ENCODE measurements at regions not wholly inside any gene's neighbourhood (a gene's known extent, or its start where the extent isn't known, plus 50 kb on each side); places are given as distances from the start of the nearest gene placed in this dataset.

GRCh38 chr5:84724683-84725082 is 340.0 kb upstream of the EDIL3 start:
- no peaks in the 10 kb centered on the region for H3F3A ChIP-seq (ENCODE audit: insufficient read depth, low read length, poor library complexity, severe bottlenecking)
- no peaks in the 10 kb centered on the region for H4K20me1 ChIP-seq (ENCODE audit: insufficient read depth)
- H3K27me3 ChIP-seq (ENCODE audit: insufficient read depth, low read depth, low read length): no peaks in the 10 kb centered on the region
- no peak overlapping the region for H3K27ac ChIP-seq (ENCODE audit: low read length)
- no peak overlapping the region for H2AFZ ChIP-seq (ENCODE audit: low read depth, low read length)
- H3K9me3 ChIP-seq (ENCODE audit: low read length): no peaks in the 10 kb centered on the region
- no peak overlapping the region for H3K4me2 ChIP-seq (ENCODE audit: low read length)
- H3K9ac ChIP-seq (ENCODE audit: low read length): no peak overlapping the region
- TF ChIP-seq POLR2AphosphoS5 (IDR thresholded peaks at IDR 0.05): no peak
- TF ChIP-seq SMC3 (conservative IDR thresholded peaks at IDR 0.05; ENCODE audit: poor library complexity): no peak
- no peak for TF ChIP-seq EZH2 (IDR thresholded peaks at IDR 0.05; ENCODE audit: borderline replicate concordance, insufficient read depth, low read length, poor library complexity, severe bottlenecking)
- TF ChIP-seq CTCF (IDR thresholded peaks at IDR 0.05; ENCODE audit: poor library complexity, severe bottlenecking): no peak
- no peak for TF ChIP-seq EP300 (conservative IDR thresholded peaks at IDR 0.05; ENCODE audit: poor library complexity, severe bottlenecking)
- TF ChIP-seq MXI1 (conservative IDR thresholded peaks at IDR 0.05; ENCODE audit: poor library complexity, severe bottlenecking): no peak
- TF ChIP-seq REST (IDR thresholded peaks at IDR 0.05; ENCODE audit: borderline replicate concordance): no peak
- no peak for TF ChIP-seq TAF1 (IDR thresholded peaks at IDR 0.05; ENCODE audit: low read depth)
- no peak for TF ChIP-seq RAD21 (conservative IDR thresholded peaks at IDR 0.05)
- H3K36me3 ChIP-seq (ENCODE audit: insufficient read depth, low read length): no peaks in the 10 kb centered on the region
- H3K9me2 ChIP-seq (ENCODE audit: insufficient read depth, low read length): no peaks in the 10 kb centered on the region
- no peaks in the 10 kb centered on the region for H3K79me2 ChIP-seq (replicated peaks; ENCODE audit: insufficient read depth, low read length)
- no peak overlapping the region for H3K4me3 ChIP-seq (ENCODE audit: low read length)

GRCh38 chr5:84724181-84724580 is 339.5 kb upstream of the EDIL3 start:
- H3K79me2 ChIP-seq (replicated peaks; ENCODE audit: insufficient read depth, low read length): no peaks in the 10 kb centered on the region
- no peaks in the 10 kb centered on the region for H3K27me3 ChIP-seq (ENCODE audit: insufficient read depth, low read depth, low read length)
- no peak for TF ChIP-seq EP300 (conservative IDR thresholded peaks at IDR 0.05; ENCODE audit: poor library complexity, severe bottlenecking)
- TF ChIP-seq EZH2 (IDR thresholded peaks at IDR 0.05; ENCODE audit: borderline replicate concordance, insufficient read depth, low read length, poor library complexity, severe bottlenecking): no peak
- TF ChIP-seq TAF1 (IDR thresholded peaks at IDR 0.05; ENCODE audit: low read depth): no peak
- TF ChIP-seq POLR2AphosphoS5 (IDR thresholded peaks at IDR 0.05): no peak
- no peak for TF ChIP-seq MXI1 (conservative IDR thresholded peaks at IDR 0.05; ENCODE audit: poor library complexity, severe bottlenecking)
- TF ChIP-seq RAD21 (conservative IDR thresholded peaks at IDR 0.05): no peak
- TF ChIP-seq SMC3 (conservative IDR thresholded peaks at IDR 0.05; ENCODE audit: poor library complexity): no peak
- no peak for TF ChIP-seq REST (IDR thresholded peaks at IDR 0.05; ENCODE audit: borderline replicate concordance)
- H2AFZ ChIP-seq (ENCODE audit: low read depth, low read length): no peak overlapping the region
- H3K9me3 ChIP-seq (ENCODE audit: low read length): no peaks in the 10 kb centered on the region
- no peaks in the 10 kb centered on the region for H3K9me2 ChIP-seq (ENCODE audit: insufficient read depth, low read length)
- H3F3A ChIP-seq (ENCODE audit: insufficient read depth, low read length, poor library complexity, severe bottlenecking): no peaks in the 10 kb centered on the region
- no peaks in the 10 kb centered on the region for H3K36me3 ChIP-seq (ENCODE audit: insufficient read depth, low read length)
- H3K4me2 ChIP-seq (ENCODE audit: low read length): no peak overlapping the region
- no peak overlapping the region for H3K27ac ChIP-seq (ENCODE audit: low read length)
- no peak overlapping the region for H3K4me3 ChIP-seq (ENCODE audit: low read length)
- no peak overlapping the region for H3K9ac ChIP-seq (ENCODE audit: low read length)
- no peaks in the 10 kb centered on the region for H4K20me1 ChIP-seq (ENCODE audit: insufficient read depth)

All from neural cell (in vitro differentiated cells).